ENCODE measurements at regions not wholly inside any gene's neighbourhood (a gene's known extent, or its start where the extent isn't known, plus 50 kb on each side); places are given as distances from the start of the nearest gene placed in this dataset.

- Histone ChIP-seq H3K27me3 (no peaks in the 10 kb centered on the region), H3K4me1 (peaks cover 0 to 15% (median 13%) of the 10 kb centered on the region in 4 donors), H3K4me3 (no peak overlapping the region), H3K36me3 (no peaks in the 10 kb centered on the region), H3K27ac (no peak overlapping the region), H3K9me3 (peaks cover 0 to 2% (median 0%) of the 10 kb centered on the region in 4 donors)
- DNase-seq: no peak
- 54 to 70% methylated on average over 4 of the region's 4 CpGs for WGBS, 2 donors
- intact Hi-C loops (cut with DNase I): no loop called here
- TF ChIP-seq CTCF (IDR thresholded peaks at IDR 0.05): no peak
- TF ChIP-seq POLR2AphosphoS5 (IDR thresholded peaks at IDR 0.05): no peak
- no peak for TF ChIP-seq POLR2A (IDR thresholded peaks at IDR 0.05)
- no peak for TF ChIP-seq EP300 (IDR thresholded peaks at IDR 0.05)
Measured at GRCh38 chr7:52959878-52960660, 75.4 kb upstream of the POM121L12 start.

GRCh38 chr7:52959336-52959735, 76.1 kb upstream of the POM121L12 start:
- DNase-seq: no peak
- TF ChIP-seq POLR2A (IDR thresholded peaks at IDR 0.05): no peak
- no peak for TF ChIP-seq POLR2AphosphoS5 (IDR thresholded peaks at IDR 0.05)
- no peak for TF ChIP-seq EP300 (IDR thresholded peaks at IDR 0.05)
- no peak for TF ChIP-seq CTCF (IDR thresholded peaks at IDR 0.05)
- intact Hi-C loops (cut with DNase I): no loop called here
- H3K36me3 ChIP-seq: no peaks in the 10 kb centered on the region
- peaks cover 0 to 15% (median 13%) of the 10 kb centered on the region in 4 donors for H3K4me1 ChIP-seq
- H3K4me3 ChIP-seq: no peak overlapping the region
- 86 to 88% methylated on average over 1 of the region's 1 CpG for WGBS, 2 donors
- no peaks in the 10 kb centered on the region for H3K9me3 ChIP-seq
- no peak overlapping the region for H3K27ac ChIP-seq
- H3K27me3 ChIP-seq: no peaks in the 10 kb centered on the region

GRCh38 chr7:52958621-52959140, 76.8 kb upstream of the POM121L12 start:
- H3K27ac ChIP-seq: no peak overlapping the region
- H3K27me3 ChIP-seq: no peaks in the 10 kb centered on the region
- WGBS, 2 donors: 67 to 85% methylated on average over 4 of the region's 4 CpGs
- no peak for DNase-seq
- H3K9me3 ChIP-seq: no peaks in the 10 kb centered on the region
- no peak overlapping the region for H3K4me3 ChIP-seq
- intact Hi-C loops (cut with DNase I): no loop called here
- no peaks in the 10 kb centered on the region for H3K36me3 ChIP-seq
- peaks cover 0 to 15% (median 13%) of the 10 kb centered on the region in 4 donors for H3K4me1 ChIP-seq
- TF ChIP-seq POLR2A (IDR thresholded peaks at IDR 0.05): no peak
- TF ChIP-seq CTCF (IDR thresholded peaks at IDR 0.05): no peak
- no peak for TF ChIP-seq EP300 (IDR thresholded peaks at IDR 0.05)
- no peak for TF ChIP-seq POLR2AphosphoS5 (IDR thresholded peaks at IDR 0.05)

- intact Hi-C loops (cut with DNase I): no loop called here
- Histone ChIP-seq H3K36me3 (no peaks in the 10 kb centered on the region), H3K27ac (no peak overlapping the region), H3K27me3 (no peaks in the 10 kb centered on the region), H3K4me1 (peaks cover 0 to 7% (median 4%) of the 10 kb centered on the region in 4 donors), H3K9me3 (no peaks in the 10 kb centered on the region), H3K4me3 (no peak overlapping the region)
- no peak for DNase-seq
- TF ChIP-seq POLR2AphosphoS5 (IDR thresholded peaks at IDR 0.05) (no peak), CTCF (IDR thresholded peaks at IDR 0.05) (no peak), POLR2A (IDR thresholded peaks at IDR 0.05) (no peak), EP300 (IDR thresholded peaks at IDR 0.05) (no peak)
- 6 to 28% methylated on average over 10 of the region's 10 CpGs for WGBS, 2 donors
Measured at GRCh38 chr7:52956379-52956915, 79.0 kb upstream of the POM121L12 start.

All from sigmoid colon (tissue), 6 donors.